Coronary artery (tissue), 2 donors: ENCODE measurements at regions not wholly inside any gene's neighbourhood (a gene's known extent, or its start where the extent isn't known, plus 50 kb on each side); places are given as distances from the start of the nearest gene placed in this dataset.

Experiments
- DNase-seq: peaks from one replicate; pipeline ENCODE4 v3.0.0-alpha.2; 2017; ENCODE audit warnings: low spot score
- H3K27ac ChIP-seq, 2 donors: fragments of 200-600 bp; sonication (generic); one replicate each; pipeline ENCODE4 v1.5.1; 2016 to 2019
- H3K4me3 ChIP-seq: fragments of 200-600 bp; sonication (generic); 2 replicates; pipeline ENCODE4 v1.5.1; 2016; ENCODE audit warnings: mild to moderate bottlenecking, moderate library complexity
- CTCF ChIP-seq: fragments of 200-600 bp; sonication (generic); IDR thresholded peaks from one replicate; pipeline ENCODE4 v1.5.1; 2019; ENCODE audit warnings: antibody characterized with exemption

GRCh38 chr2:144707736-144708326, 187.9 kb upstream of the ZEB2 start:
- no peak overlapping the region for H3K27ac ChIP-seq
- no peak overlapping the region for H3K4me3 ChIP-seq
- no peak for TF ChIP-seq CTCF
- DNase-seq = no peak

GRCh38 chr2:144706647-144707046, 186.7 kb upstream of the ZEB2 start:
- Histone ChIP-seq H3K4me3 (no peak overlapping the region), H3K27ac (no peak overlapping the region)
- no peak for TF ChIP-seq CTCF
- DNase-seq = no peak

- no peak overlapping the region for H3K4me3 ChIP-seq
- no peak for DNase-seq
- no peak for TF ChIP-seq CTCF
- H3K27ac ChIP-seq = no peak overlapping the region
These were observed 185.7 kb upstream of the ZEB2 start for GRCh38 chr2:144705328-144706245.

GRCh38 chr2:144704709-144705095, 184.8 kb upstream of the ZEB2 start:
- DNase-seq = no peak
- Histone ChIP-seq H3K4me3 (no peak overlapping the region), H3K27ac (no peak overlapping the region)
- no peak for TF ChIP-seq CTCF

GRCh38 chr2:144703852-144704708, 184.2 kb upstream of the ZEB2 start:
- H3K27ac ChIP-seq = no peak overlapping the region
- DNase-seq = no peak
- TF ChIP-seq CTCF = no peak
- no peak overlapping the region for H3K4me3 ChIP-seq

- Histone ChIP-seq H3K27ac (no peak overlapping the region), H3K4me3 (no peak overlapping the region)
- no peak for TF ChIP-seq CTCF
- DNase-seq = no peak
These were observed 182.1 kb upstream of the ZEB2 start for GRCh38 chr2:144702051-144702450.
